ENCODE measurements at regions not wholly inside any gene's neighbourhood (a gene's known extent, or its start where the extent isn't known, plus 50 kb on each side); places are given as distances from the start of the nearest gene placed in this dataset.

- TF ChIP-seq CTCF (conservative IDR thresholded peaks at IDR 0.05; ENCODE audit: low read depth, low read length) (no peak), EZH2phosphoT487 (IDR thresholded peaks at IDR 0.05; ENCODE audit: borderline replicate concordance, low read length) (no peak), EZH2 (IDR thresholded peaks at IDR 0.05; ENCODE audit: low read length, unreplicated experiment) (no peak)
These were observed 878.0 kb upstream of the MDGA2 start for GRCh38 chr14:48553443-48553842.
